ENCODE measurements at regions not wholly inside any gene's neighbourhood (a gene's known extent, or its start where the extent isn't known, plus 50 kb on each side); places are given as distances from the start of the nearest gene placed in this dataset.

- no peaks in the 10 kb centered on the region for H3K27me3 ChIP-seq
- no peak overlapping the region for H3K27ac ChIP-seq
- H3K36me3 ChIP-seq = no peaks in the 10 kb centered on the region
- no peak overlapping the region for H3K4me3 ChIP-seq
- peak in 1 of 2 experiments; percentile 19 for DNase-seq
- no peaks in the 10 kb centered on the region for H3K4me1 ChIP-seq
- H3K9me3 ChIP-seq (replicated peaks) = peaks cover 7% of the 10 kb centered on the region
Measured at GRCh38 chr6:169019727-169020491, 233.7 kb downstream of the THBS2 start.

- Histone ChIP-seq H3K27ac (no peak overlapping the region), H3K4me1 (no peaks in the 10 kb centered on the region), H3K4me3 (no peak overlapping the region), H3K27me3 (no peaks in the 10 kb centered on the region), H3K9me3 (replicated peaks) (peaks cover 7% of the 10 kb centered on the region), H3K36me3 (no peaks in the 10 kb centered on the region)
- DNase-seq = no peak
Measured at GRCh38 chr6:169019111-169019510, 234.5 kb downstream of the THBS2 start.

GRCh38 chr6:169016758-169017157 is 236.9 kb downstream of the THBS2 start:
- Histone ChIP-seq H3K9me3 (replicated peaks) (peaks cover 7% of the 10 kb centered on the region), H3K27me3 (no peaks in the 10 kb centered on the region)

GRCh38 chr6:169014211-169015197 is 239.1 kb downstream of the THBS2 start:
- H3K4me1 ChIP-seq = no peaks in the 10 kb centered on the region
- no peak overlapping the region for H3K4me3 ChIP-seq
- H3K27me3 ChIP-seq = no peaks in the 10 kb centered on the region
- peaks cover 7% of the 10 kb centered on the region for H3K9me3 ChIP-seq (replicated peaks)
- H3K27ac ChIP-seq = no peak overlapping the region
- no peak for DNase-seq
- H3K36me3 ChIP-seq = no peaks in the 10 kb centered on the region

More at GRCh38 chr6:169016758-169017157, 236.9 kb downstream of the THBS2 start:
- H3K36me3 ChIP-seq = no peaks in the 10 kb centered on the region
- no peak for DNase-seq
- H3K4me3 ChIP-seq = no peak overlapping the region
- H3K27ac ChIP-seq = no peak overlapping the region
- H3K4me1 ChIP-seq = no peaks in the 10 kb centered on the region

GRCh38 chr6:169009628-169010027 is 244.0 kb downstream of the THBS2 start:
- Histone ChIP-seq H3K27me3 (no peaks in the 10 kb centered on the region), H3K27ac (no peak overlapping the region), H3K4me1 (no peaks in the 10 kb centered on the region), H3K9me3 (replicated peaks) (no peaks in the 10 kb centered on the region), H3K4me3 (no peak overlapping the region), H3K36me3 (no peaks in the 10 kb centered on the region)
- DNase-seq = no peak

- H3K4me3 ChIP-seq = no peak overlapping the region
- 0 out of 2 replicates have a peak, but pooled peaks cover under 1% of the 10 kb centered on the region for H3K9me3 ChIP-seq (replicated peaks)
- no peaks in the 10 kb centered on the region for H3K4me1 ChIP-seq
- no peak overlapping the region for H3K27ac ChIP-seq
- peak; percentile 34 to 61 for DNase-seq
- H3K27me3 ChIP-seq = no peaks in the 10 kb centered on the region
- H3K36me3 ChIP-seq = no peaks in the 10 kb centered on the region
Measured at GRCh38 chr6:169008641-169009257, 244.9 kb downstream of the THBS2 start.

GRCh38 chr6:169005166-169005565 is 248.5 kb downstream of the THBS2 start:
- DNase-seq = no peak
- H3K4me1 ChIP-seq = no peaks in the 10 kb centered on the region
- no peaks in the 10 kb centered on the region for H3K36me3 ChIP-seq
- H3K9me3 ChIP-seq (replicated peaks) = 0 out of 2 replicates have a peak, but pooled peaks cover 3% of the 10 kb centered on the region
- H3K4me3 ChIP-seq = no peak overlapping the region
- no peaks in the 10 kb centered on the region for H3K27me3 ChIP-seq
- no peak overlapping the region for H3K27ac ChIP-seq

- H3K27me3 ChIP-seq = no peaks in the 10 kb centered on the region
- DNase-seq = no peak
- no peak overlapping the region for H3K27ac ChIP-seq
- 0 out of 2 replicates have a peak, but pooled peaks cover 3% of the 10 kb centered on the region for H3K9me3 ChIP-seq (replicated peaks)
- H3K36me3 ChIP-seq = no peaks in the 10 kb centered on the region
- H3K4me3 ChIP-seq = no peak overlapping the region
- H3K4me1 ChIP-seq = no peaks in the 10 kb centered on the region
Measured at GRCh38 chr6:169000022-169000421, 253.6 kb downstream of the THBS2 start.

GRCh38 chr6:168999392-168999791 is 254.3 kb downstream of the THBS2 start:
- no peaks in the 10 kb centered on the region for H3K4me1 ChIP-seq
- no peak for DNase-seq

GRCh38 chr6:168996356-168996625 is 257.4 kb downstream of the THBS2 start:
- no peaks in the 10 kb centered on the region for H3K27me3 ChIP-seq
- no peak overlapping the region for H3K4me3 ChIP-seq
- H3K9me3 ChIP-seq (replicated peaks) = no peaks in the 10 kb centered on the region
- H3K36me3 ChIP-seq = no peaks in the 10 kb centered on the region
- H3K27ac ChIP-seq = no peak overlapping the region
- H3K4me1 ChIP-seq = peaks cover 4% of the 10 kb centered on the region; the same call in 1 of the 2 replicates
- DNase-seq = no peak

More at GRCh38 chr6:168999392-168999791, 254.3 kb downstream of the THBS2 start:
- Histone ChIP-seq H3K9me3 (replicated peaks) (0 out of 2 replicates have a peak, but pooled peaks cover 3% of the 10 kb centered on the region), H3K4me3 (no peak overlapping the region), H3K27ac (no peak overlapping the region), H3K36me3 (no peaks in the 10 kb centered on the region), H3K27me3 (no peaks in the 10 kb centered on the region)

- DNase-seq = no peak
- H3K9me3 ChIP-seq (replicated peaks) = no peaks in the 10 kb centered on the region
- no peaks in the 10 kb centered on the region for H3K36me3 ChIP-seq
- no peaks in the 10 kb centered on the region for H3K27me3 ChIP-seq
- H3K4me3 ChIP-seq = no peak overlapping the region
- H3K27ac ChIP-seq = no peak overlapping the region
- peaks cover 4% of the 10 kb centered on the region; the same call in 1 of the 2 replicates for H3K4me1 ChIP-seq
Measured at GRCh38 chr6:168995526-168996355, 257.9 kb downstream of the THBS2 start.

- DNase-seq = no peak
- H3K9me3 ChIP-seq (replicated peaks) = no peaks in the 10 kb centered on the region
- H3K4me1 ChIP-seq = peaks cover 4% of the 10 kb centered on the region; the same call in 1 of the 2 replicates
- no peak overlapping the region for H3K4me3 ChIP-seq
- H3K36me3 ChIP-seq = no peaks in the 10 kb centered on the region
- no peak overlapping the region for H3K27ac ChIP-seq
- no peaks in the 10 kb centered on the region for H3K27me3 ChIP-seq
Measured at GRCh38 chr6:168994956-168995355, 258.7 kb downstream of the THBS2 start.

- Histone ChIP-seq H3K9me3 (replicated peaks) (no peaks in the 10 kb centered on the region), H3K4me1 (peaks cover 4% of the 10 kb centered on the region; the same call in 1 of the 2 replicates), H3K36me3 (no peaks in the 10 kb centered on the region), H3K27ac (no peak overlapping the region), H3K27me3 (no peaks in the 10 kb centered on the region), H3K4me3 (no peak overlapping the region)
- DNase-seq = no peak
Measured at GRCh38 chr6:168992446-168993144, 261.1 kb downstream of the THBS2 start.

All from SJCRH30 (cell line).